A673 (cell line): ENCODE measurements at regions not wholly inside any gene's neighbourhood (a gene's known extent, or its start where the extent isn't known, plus 50 kb on each side); places are given as distances from the start of the nearest gene placed in this dataset.

ENCODE experiments used
- BruUV-seq: library from RNA; stranded (reverse); fragments of 400-500 nt; replicated peaks from 2 replicates; lab custom pipeline; 2021; lab: Mats Ljungman, UMichigan
- CTCF ChIA-PET: fragments of 300-600 bp; sonication (Branson Sonifier 250); formaldehyde crosslinking; loops from one replicate; lab custom pipeline; 2022; ENCODE audit warnings: antibody characterized with exemption; lab: Charles Lee
- POLR2A ChIA-PET: fragments of 300-600 bp; sonication (Branson Sonifier 250); formaldehyde crosslinking; loops from one replicate; lab custom pipeline; 2022; ENCODE audit warnings: antibody characterized with exemption; ENCODE audit not compliant: low non-redundant PET; lab: Charles Lee
- DNase-seq: peaks from one replicate; pipeline ENCODE4 v3.0.0-alpha.2; 2015; ENCODE audit warnings: low spot score
- H3K27ac ChIP-seq: fragments of 200-600 bp; sonication (generic); 2 replicates; pipeline ENCODE4 v1.5.1; 2016; ENCODE audit warnings: mixed run types, low read depth, mild to moderate bottlenecking, mixed read lengths, antibody characterized with exemption, low read length; ENCODE audit not compliant: poor library complexity, severe bottlenecking
- H3K27me3 ChIP-seq: fragments of 200-600 bp; sonication (generic); replicated peaks from 2 replicates; pipeline ENCODE4 v1.6.1; 2017; ENCODE audit warnings: mixed run types, low read depth, mild to moderate bottlenecking, mixed read lengths, antibody characterized with exemption, low read length; ENCODE audit not compliant: insufficient read depth, poor library complexity
- H3K36me3 ChIP-seq: fragments of 200-600 bp; sonication (generic); 2 replicates; pipeline ENCODE4 v1.6.1; 2016; ENCODE audit warnings: mixed run types, mild to moderate bottlenecking, mixed read lengths, antibody characterized with exemption, low read length; ENCODE audit not compliant: insufficient read depth, poor library complexity, severe bottlenecking
- H3K4me1 ChIP-seq: fragments of 200-600 bp; sonication (generic); 2 replicates; pipeline ENCODE4 v1.6.1; 2017; ENCODE audit warnings: mixed run types, mild to moderate bottlenecking, mixed read lengths, antibody characterized with exemption, low read length; ENCODE audit not compliant: insufficient read depth, poor library complexity, severe bottlenecking
- H3K4me3 ChIP-seq: fragments of 200-600 bp; sonication (generic); 2 replicates; pipeline ENCODE4 v1.5.1; 2016; ENCODE audit warnings: low read depth, mixed run types, mild to moderate bottlenecking, mixed read lengths, low read length; ENCODE audit not compliant: poor library complexity, severe bottlenecking
- H3K9me3 ChIP-seq: fragments of 200-600 bp; sonication (generic); 2 replicates; pipeline ENCODE4 v1.6.1; 2016; ENCODE audit warnings: mixed run types, low read depth, mild to moderate bottlenecking, mixed read lengths, antibody characterized with exemption, low read length; ENCODE audit not compliant: poor library complexity, severe bottlenecking
- EZH2 ChIP-seq: fragments of 200-600 bp; sonication (generic); IDR thresholded peaks from 2 replicates; pipeline ENCODE4 v1.6.1; 2017; ENCODE audit warnings: borderline replicate concordance, low read depth, mild to moderate bottlenecking, mixed read lengths, antibody characterized with exemption, low read length; ENCODE audit not compliant: poor library complexity, severe bottlenecking
- intact Hi-C: fragments of 100-400 bp; cut with micrococcal nuclease; formaldehyde crosslinking; loops from one replicate; pipeline ENCODE4 v1.10.0; 2022; ENCODE audit not compliant: unreplicated experiment
- TF ChIP-seq, protein P1 (sequence below): fragments of 300-800, 200-600 bp; sonication (generic); conservative IDR thresholded peaks from 2 replicates; pipeline ENCODE4 v1.5.1; 2017; ENCODE audit warnings: low read depth, mild to moderate bottlenecking, antibody characterized with exemption, low read length, moderate library complexity, mixed read lengths

GRCh38 chr16:66225696-66226095 is 140.8 kb upstream of the CDH5 start:
- no peaks in the 10 kb centered on the region for H3K36me3 ChIP-seq
- H3K4me1 ChIP-seq, result peaks cover 22% of the 10 kb centered on the region
- ChIA-PET POLR2A (no interaction called here), CTCF (no interaction called here)
- DNase-seq, result no peak
- intact Hi-C loops, result no loop called here
- H3K4me3 ChIP-seq, result no peak overlapping the region
- no peak overlapping the region for H3K27ac ChIP-seq
- no peaks in the 10 kb centered on the region for H3K27me3 ChIP-seq
- BruUV-seq, result no TSS peak
- no peak for TF ChIP-seq EZH2
- TF ChIP-seq, protein P1, sequence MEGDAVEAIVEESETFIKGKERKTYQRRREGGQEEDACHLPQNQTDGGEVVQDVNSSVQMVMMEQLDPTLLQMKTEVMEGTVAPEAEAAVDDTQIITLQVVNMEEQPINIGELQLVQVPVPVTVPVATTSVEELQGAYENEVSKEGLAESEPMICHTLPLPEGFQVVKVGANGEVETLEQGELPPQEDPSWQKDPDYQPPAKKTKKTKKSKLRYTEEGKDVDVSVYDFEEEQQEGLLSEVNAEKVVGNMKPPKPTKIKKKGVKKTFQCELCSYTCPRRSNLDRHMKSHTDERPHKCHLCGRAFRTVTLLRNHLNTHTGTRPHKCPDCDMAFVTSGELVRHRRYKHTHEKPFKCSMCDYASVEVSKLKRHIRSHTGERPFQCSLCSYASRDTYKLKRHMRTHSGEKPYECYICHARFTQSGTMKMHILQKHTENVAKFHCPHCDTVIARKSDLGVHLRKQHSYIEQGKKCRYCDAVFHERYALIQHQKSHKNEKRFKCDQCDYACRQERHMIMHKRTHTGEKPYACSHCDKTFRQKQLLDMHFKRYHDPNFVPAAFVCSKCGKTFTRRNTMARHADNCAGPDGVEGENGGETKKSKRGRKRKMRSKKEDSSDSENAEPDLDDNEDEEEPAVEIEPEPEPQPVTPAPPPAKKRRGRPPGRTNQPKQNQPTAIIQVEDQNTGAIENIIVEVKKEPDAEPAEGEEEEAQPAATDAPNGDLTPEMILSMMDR, result no peak
- H3K9me3 ChIP-seq, result no peaks in the 10 kb centered on the region

- Histone ChIP-seq H3K9me3 (no peaks in the 10 kb centered on the region), H3K27me3 (no peaks in the 10 kb centered on the region), H3K36me3 (no peaks in the 10 kb centered on the region), H3K4me3 (no peak overlapping the region), H3K4me1 (peaks cover 18% of the 10 kb centered on the region), H3K27ac (no peak overlapping the region)
- no TSS peak for BruUV-seq
- TF ChIP-seq, protein P1, result no peak
- TF ChIP-seq EZH2, result no peak
- no peak for DNase-seq
- intact Hi-C loops, result no loop called here
- CTCF ChIA-PET, result no interaction called here
- POLR2A ChIA-PET, result no interaction called here
These were observed 141.9 kb upstream of the CDH5 start for GRCh38 chr16:66224626-66225025.

DNA sequence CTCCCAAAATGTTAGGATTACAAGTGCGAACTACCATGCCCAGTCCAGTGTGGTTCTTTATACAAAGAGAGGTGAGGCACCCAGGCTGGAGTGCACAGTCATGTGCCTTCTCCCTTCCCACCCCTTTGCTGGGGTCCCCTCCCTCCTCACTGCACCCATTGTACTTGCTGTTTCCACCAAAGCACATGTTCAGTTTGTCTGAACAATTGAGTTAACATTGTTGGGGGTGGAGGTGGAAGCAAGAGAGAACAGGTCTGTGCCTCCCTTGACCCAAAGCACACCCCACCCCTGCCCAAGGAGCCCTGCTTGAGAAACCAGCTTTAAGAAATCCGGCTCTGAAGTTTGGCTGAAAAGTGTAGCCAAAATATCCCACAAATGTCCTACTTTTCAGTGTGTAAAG is 142.3 kb upstream of the CDH5 start:
- Histone ChIP-seq H3K4me1 (peaks cover 14% of the 10 kb centered on the region), H3K4me3 (no peak overlapping the region), H3K27ac (no peak overlapping the region), H3K36me3 (no peaks in the 10 kb centered on the region), H3K9me3 (no peaks in the 10 kb centered on the region), H3K27me3 (no peaks in the 10 kb centered on the region)
- TF ChIP-seq, protein P1, result no peak
- no peak for TF ChIP-seq EZH2
- ChIA-PET POLR2A (no interaction called here), CTCF (no interaction called here)
- intact Hi-C loops, result no loop called here
- no peak for DNase-seq
- BruUV-seq, result no TSS peak
